DND-41 (cell line): ENCODE measurements at regions not wholly inside any gene's neighbourhood (a gene's known extent, or its start where the extent isn't known, plus 50 kb on each side); places are given as distances from the start of the nearest gene placed in this dataset.

ENCODE experiments used
- EZH2 ChIP-seq: IDR thresholded peaks from 3 replicates; pipeline ENCODE4 v1.6.1; 2012; ENCODE audit warnings: borderline replicate concordance, low read depth, mild to moderate bottlenecking, moderate library complexity, low read length, inconsistent platforms; ENCODE audit not compliant: severe bottlenecking
- TF ChIP-seq, protein P1 (sequence below): IDR thresholded peaks from 2 replicates; pipeline ENCODE4 v1.5.1; 2012; ENCODE audit warnings: borderline replicate concordance, low read length, moderate library complexity, mild to moderate bottlenecking; ENCODE audit not compliant: poor library complexity, severe bottlenecking; ENCODE audit errors: extremely low read depth

DNA sequence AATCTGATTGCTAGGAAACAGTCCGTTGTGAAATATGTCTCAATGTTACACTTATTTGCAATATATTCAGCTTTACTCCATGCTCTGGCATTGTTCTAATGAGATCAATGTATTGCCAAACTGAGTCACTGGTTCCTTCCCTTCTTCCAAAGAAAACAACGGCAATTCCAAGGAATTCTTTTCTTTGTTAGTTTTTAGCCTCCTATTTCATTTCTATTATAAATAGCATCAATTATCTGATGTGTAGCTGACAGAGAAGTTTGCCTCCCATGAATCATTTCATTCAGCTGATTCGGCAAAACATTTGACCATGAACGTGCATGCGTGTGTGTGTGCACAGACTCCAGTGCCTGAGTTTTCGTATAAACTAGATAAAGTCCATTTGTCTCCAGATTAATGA is 346.8 kb downstream of the ETS1 start:
- TF ChIP-seq, protein P1, sequence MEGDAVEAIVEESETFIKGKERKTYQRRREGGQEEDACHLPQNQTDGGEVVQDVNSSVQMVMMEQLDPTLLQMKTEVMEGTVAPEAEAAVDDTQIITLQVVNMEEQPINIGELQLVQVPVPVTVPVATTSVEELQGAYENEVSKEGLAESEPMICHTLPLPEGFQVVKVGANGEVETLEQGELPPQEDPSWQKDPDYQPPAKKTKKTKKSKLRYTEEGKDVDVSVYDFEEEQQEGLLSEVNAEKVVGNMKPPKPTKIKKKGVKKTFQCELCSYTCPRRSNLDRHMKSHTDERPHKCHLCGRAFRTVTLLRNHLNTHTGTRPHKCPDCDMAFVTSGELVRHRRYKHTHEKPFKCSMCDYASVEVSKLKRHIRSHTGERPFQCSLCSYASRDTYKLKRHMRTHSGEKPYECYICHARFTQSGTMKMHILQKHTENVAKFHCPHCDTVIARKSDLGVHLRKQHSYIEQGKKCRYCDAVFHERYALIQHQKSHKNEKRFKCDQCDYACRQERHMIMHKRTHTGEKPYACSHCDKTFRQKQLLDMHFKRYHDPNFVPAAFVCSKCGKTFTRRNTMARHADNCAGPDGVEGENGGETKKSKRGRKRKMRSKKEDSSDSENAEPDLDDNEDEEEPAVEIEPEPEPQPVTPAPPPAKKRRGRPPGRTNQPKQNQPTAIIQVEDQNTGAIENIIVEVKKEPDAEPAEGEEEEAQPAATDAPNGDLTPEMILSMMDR, result no peak
- TF ChIP-seq EZH2, result no peak
